Stomach (tissue), 4 donors: ENCODE measurements at regions not wholly inside any gene's neighbourhood (a gene's known extent, or its start where the extent isn't known, plus 50 kb on each side); places are given as distances from the start of the nearest gene placed in this dataset.

ENCODE experiments used
- CTCF ChIP-seq, 7 experiments: fragments of 450-650 bp in 4 of 7; fragments of 200-600 bp in 3 of 7; sonication (generic) in 3 of 7; IDR thresholded peaks; one replicate each; pipeline ENCODE4 v1.5.1; 2016 to 2019; ENCODE audit warnings: antibody characterized with exemption in 7 of 7, control low read depth in 2 of 7, mild to moderate bottlenecking in 1 of 7
- EP300 ChIP-seq: sonication (generic); formaldehyde crosslinking; IDR thresholded peaks from one replicate; pipeline ENCODE4 v1.6.1; 2017; ENCODE audit warnings: antibody characterized with exemption
- POLR2A ChIP-seq, 4 donors: fragments of 450-650 bp; IDR thresholded peaks; one replicate each; pipeline ENCODE4 v1.6.1; 2016; ENCODE audit warnings: antibody characterized with exemption in 4 of 4, control low read depth in 2 of 4, mild to moderate bottlenecking in 1 of 4, moderate library complexity in 1 of 4
- POLR2AphosphoS5 ChIP-seq, 3 donors: sonication (generic); formaldehyde crosslinking; IDR thresholded peaks; one replicate each; pipeline ENCODE4 v1.6.1; 2016; ENCODE audit warnings: antibody characterized with exemption in 3 of 3

GRCh38 chr7:26043801-26044200, 108.2 kb upstream of the NFE2L3 start:
- no peak for TF ChIP-seq POLR2A (IDR thresholded peaks at IDR 0.05)
- TF ChIP-seq CTCF (IDR thresholded peaks at IDR 0.05) = no peak
- no peak for TF ChIP-seq POLR2AphosphoS5 (IDR thresholded peaks at IDR 0.05)
- no peak for TF ChIP-seq EP300
